H1 (cell line): ENCODE measurements at regions not wholly inside any gene's neighbourhood (a gene's known extent, or its start where the extent isn't known, plus 50 kb on each side); places are given as distances from the start of the nearest gene placed in this dataset.

ENCODE experiments used
- CTCF ChIA-PET: fragments of 300-600 bp; sonication (Branson Sonifier 250); formaldehyde crosslinking; loops from one replicate; lab custom pipeline; 2021; ENCODE audit not compliant: partially characterized antibody; lab: Charles Lee
- POLR2A ChIA-PET: fragments of 300-600 bp; sonication (Branson Sonifier 250); formaldehyde crosslinking; loops from one replicate; lab custom pipeline; 2021; ENCODE audit warnings: inconsistent platforms; ENCODE audit not compliant: partially characterized antibody; lab: Charles Lee
- DNase-seq, 2 experiments: peaks; one replicate each; pipeline versions ENCODE4 v3.0.0 to v3.0.0-alpha.2; 2010 to 2022; ENCODE audit warnings: low spot score in 2 of 2, low read depth in 1 of 2, mixed read lengths in 1 of 2
- FAIRE-seq: peaks from 2 replicates; lab custom pipeline; 2011; peaks lifted over from hg19 to GRCh38; lab: Jason Lieb, UNC
- H2AFZ ChIP-seq: 2 replicates; pipeline ENCODE4 v1.8.1; 2012; ENCODE audit warnings: low read length, inconsistent platforms
- H2AK5ac ChIP-seq: 2 replicates; pipeline ENCODE4 v1.6.1; 2013; ENCODE audit warnings: low read depth, low read length
- H2BK120ac ChIP-seq: replicated peaks from 2 replicates; pipeline ENCODE3; 2013; ENCODE audit warnings: low read depth, low read length, inconsistent platforms
- H2BK12ac ChIP-seq: 2 replicates; pipeline ENCODE4 v1.6.1; 2013; ENCODE audit warnings: low read depth, low read length
- H2BK15ac ChIP-seq: 2 replicates; pipeline ENCODE4 v1.6.1; 2013; ENCODE audit warnings: low read length
- H2BK20ac ChIP-seq: 2 replicates; pipeline ENCODE4 v1.6.1; 2013; ENCODE audit warnings: low read length
- H2BK5ac ChIP-seq: 2 replicates; pipeline ENCODE4 v1.6.1; 2013; ENCODE audit warnings: low read depth, low read length
- H3K14ac ChIP-seq: 2 replicates; pipeline ENCODE4 v1.6.1; 2013; ENCODE audit warnings: inconsistent platforms; ENCODE audit not compliant: insufficient read length
- H3K18ac ChIP-seq: 2 replicates; pipeline ENCODE4 v1.6.1; 2013; ENCODE audit warnings: low read length; ENCODE audit errors: extremely low read depth
- H3K23ac ChIP-seq: 2 replicates; pipeline ENCODE4 v1.6.1; 2013; ENCODE audit warnings: inconsistent platforms; ENCODE audit not compliant: insufficient read length
- H3K23me2 ChIP-seq: 2 replicates; pipeline ENCODE4 v1.6.1; 2013; ENCODE audit warnings: low read depth, low read length
- H3K27ac ChIP-seq: 2 replicates; pipeline ENCODE4 v1.6.1; 2011; ENCODE audit warnings: low read depth, low read length, inconsistent platforms
- H3K27me3 ChIP-seq, 4 experiments: replicated peaks in 1 of 4; 1 replicate in 1 of 4; 2 replicates in 3 of 4; pipeline versions ENCODE4 v1.6.1 to v1.8.1; 2011 to 2013; ENCODE audit warnings: low read length in 3 of 4, mild to moderate bottlenecking in 3 of 4, inconsistent platforms in 2 of 4, mixed read lengths in 2 of 4, moderate library complexity in 1 of 4; ENCODE audit not compliant: control insufficient read depth in 3 of 4, insufficient read depth in 3 of 4; ENCODE audit errors: extremely low read depth in 1 of 4
- H3K36me3 ChIP-seq, 4 experiments: 2 replicates each; pipeline versions ENCODE4 v1.6.1 to v1.8.1; 2011 to 2013; ENCODE audit warnings: mild to moderate bottlenecking in 4 of 4, low read length in 3 of 4, moderate library complexity in 2 of 4, control low read depth in 1 of 4, inconsistent platforms in 1 of 4; ENCODE audit not compliant: insufficient read depth in 4 of 4, control insufficient read depth in 2 of 4
- H3K4ac ChIP-seq: replicated peaks from 2 replicates; pipeline ENCODE3; 2013; ENCODE audit warnings: low read length, low read depth, mixed read lengths, inconsistent platforms; ENCODE audit not compliant: insufficient read length
- H3K4me1 ChIP-seq, 4 experiments: replicated peaks in 1 of 4; 1 replicate in 1 of 4; 2 replicates in 3 of 4; pipeline versions ENCODE4 v1.6.1 to v1.8.1; 2011 to 2013; ENCODE audit warnings: low read length in 3 of 4, inconsistent platforms in 2 of 4, mixed read lengths in 1 of 4; ENCODE audit not compliant: insufficient read depth in 4 of 4, control insufficient read depth in 3 of 4
- H3K4me2 ChIP-seq, 2 experiments: 2 replicates each; pipeline versions ENCODE4 v1.6.1 to v1.8.1; 2011 to 2013; ENCODE audit warnings: low read depth in 2 of 2, low read length in 2 of 2, control low read depth in 1 of 2, inconsistent platforms in 1 of 2, mild to moderate bottlenecking in 1 of 2; ENCODE audit not compliant: insufficient read depth in 1 of 2
- H3K4me3 ChIP-seq, 4 experiments: fragments of 200-600, 300-600 bp in 1 of 4; sonication (generic), shearing (Covaris generic), sonication (Bioruptor Twin) in 1 of 4; 2 replicates each; pipeline versions ENCODE4 v1.5.1 to v1.8.1; 2011 to 2016; ENCODE audit warnings: low read length in 4 of 4, low read depth in 3 of 4, control low read depth in 2 of 4, inconsistent platforms in 2 of 4, mild to moderate bottlenecking in 2 of 4, mixed read lengths in 1 of 4, moderate library complexity in 1 of 4; ENCODE audit not compliant: insufficient read depth in 2 of 4; ENCODE audit errors: extremely low read depth in 1 of 4
- H3K56ac ChIP-seq: replicated peaks from 2 replicates; pipeline ENCODE3; 2013; ENCODE audit warnings: low read depth, mild to moderate bottlenecking, mixed read lengths, low read length, inconsistent platforms; ENCODE audit not compliant: insufficient read length
- H3K79me1 ChIP-seq: 2 replicates; pipeline ENCODE4 v1.6.1; 2013; ENCODE audit warnings: low read depth, low read length, control low read depth
- H3K79me2 ChIP-seq, 2 experiments: 2 replicates each; pipeline versions ENCODE4 v1.6.1 to v1.8.1; 2012 to 2013; ENCODE audit warnings: low read length in 2 of 2, mild to moderate bottlenecking in 2 of 2, inconsistent platforms in 1 of 2; ENCODE audit not compliant: insufficient read depth in 2 of 2, control insufficient read depth in 1 of 2
- H3K9ac ChIP-seq, 4 experiments: replicated peaks in 1 of 4; 1 replicate in 1 of 4; 2 replicates in 3 of 4; pipeline versions ENCODE4 v1.6.1 to v1.8.1; 2011 to 2013; ENCODE audit warnings: low read depth in 3 of 4, low read length in 3 of 4, control low read depth in 2 of 4, mild to moderate bottlenecking in 2 of 4, moderate library complexity in 2 of 4, inconsistent platforms in 1 of 4; ENCODE audit errors: extremely low read depth in 1 of 4
- H3K9me3 ChIP-seq, 2 experiments: 2 replicates each; pipeline versions ENCODE4 v1.6.1 to v1.8.1; 2012 to 2013; ENCODE audit warnings: mild to moderate bottlenecking in 2 of 2, moderate library complexity in 2 of 2, control low read depth in 1 of 2, inconsistent platforms in 1 of 2, low read depth in 1 of 2, low read length in 1 of 2, mixed read lengths in 1 of 2; ENCODE audit not compliant: insufficient read depth in 2 of 2
- H4K20me1 ChIP-seq, 2 experiments: replicated peaks in 1 of 2; 2 replicates each; pipeline versions ENCODE3 to v1.8.1; 2011 to 2013; ENCODE audit warnings: inconsistent platforms in 2 of 2, low read length in 2 of 2, mild to moderate bottlenecking in 1 of 2; ENCODE audit not compliant: insufficient read depth in 2 of 2, control insufficient read depth in 1 of 2
- H4K5ac ChIP-seq: 2 replicates; pipeline ENCODE4 v1.6.1; 2013; ENCODE audit warnings: low read length, low read depth, mixed read lengths, inconsistent platforms; ENCODE audit not compliant: insufficient read length
- H4K8ac ChIP-seq: 2 replicates; pipeline ENCODE4 v1.8.0; 2013; ENCODE audit warnings: mild to moderate bottlenecking, moderate library complexity, low read length, inconsistent platforms; ENCODE audit not compliant: insufficient read depth; ENCODE audit errors: extremely low read depth
- H4K91ac ChIP-seq: replicated peaks from 2 replicates; pipeline ENCODE3; 2013; ENCODE audit warnings: low read length, mixed read lengths, inconsistent platforms; ENCODE audit not compliant: insufficient read length
- ASH2L ChIP-seq: fragments of 200-600, 300-600 bp; sonication (generic); IDR thresholded peaks from one replicate; pipeline ENCODE4 v1.7.1; 2017; ENCODE audit warnings: low read length
- CHD2 ChIP-seq: IDR thresholded peaks from 2 replicates; pipeline ENCODE4 v1.6.1; 2012; ENCODE audit warnings: low read length, improper control_type of control experiment
- HDAC6 ChIP-seq: IDR thresholded peaks from one replicate; pipeline ENCODE4 v1.7.1; 2012; ENCODE audit warnings: low read depth, mild to moderate bottlenecking, inconsistent platforms, low read length, moderate library complexity
- POU5F1 ChIP-seq: IDR thresholded peaks from 2 replicates; pipeline ENCODE4 v1.6.1; 2011; ENCODE audit warnings: low read depth, mild to moderate bottlenecking, low read length, moderate library complexity
- SUZ12 ChIP-seq: fragments of 200-600 bp; sonication (generic); IDR thresholded peaks from 2 replicates; pipeline ENCODE4 v1.6.1; 2012; ENCODE audit warnings: mild to moderate bottlenecking, inconsistent platforms, low read length, moderate library complexity, mixed read lengths
- YY1 ChIP-seq: IDR thresholded peaks from 2 replicates; pipeline ENCODE4 v1.6.1; 2011; ENCODE audit warnings: low read depth, mild to moderate bottlenecking, low read length
- WGBS, 2 experiments: shearing (Covaris generic) in 1 of 2; methylation state at CpG; one replicate each; pipeline versions ENCODE4 v1.1.6 to v1.1.7; 2013 to 2015; ENCODE audit warnings: low lambda C conversion rate in 2 of 2, mixed read lengths in 2 of 2, inconsistent platforms in 1 of 2, low coverage in 1 of 2, missing lambda C conversion rate in 1 of 2; ENCODE audit not compliant: insufficient replicate concordance in 2 of 2, insufficient coverage in 1 of 2, insufficient read length in 1 of 2; ENCODE audit errors: extremely low coverage in 1 of 2, missing lambda C conversion rate in 1 of 2; 5-methylcytosine and 5-hydroxymethylcytosine counted together
- TF ChIP-seq, protein P1 (sequence below): IDR thresholded peaks from 2 replicates; pipeline ENCODE4 v1.6.1; 2011; ENCODE audit warnings: low read length, improper control_type of control experiment

DNA sequence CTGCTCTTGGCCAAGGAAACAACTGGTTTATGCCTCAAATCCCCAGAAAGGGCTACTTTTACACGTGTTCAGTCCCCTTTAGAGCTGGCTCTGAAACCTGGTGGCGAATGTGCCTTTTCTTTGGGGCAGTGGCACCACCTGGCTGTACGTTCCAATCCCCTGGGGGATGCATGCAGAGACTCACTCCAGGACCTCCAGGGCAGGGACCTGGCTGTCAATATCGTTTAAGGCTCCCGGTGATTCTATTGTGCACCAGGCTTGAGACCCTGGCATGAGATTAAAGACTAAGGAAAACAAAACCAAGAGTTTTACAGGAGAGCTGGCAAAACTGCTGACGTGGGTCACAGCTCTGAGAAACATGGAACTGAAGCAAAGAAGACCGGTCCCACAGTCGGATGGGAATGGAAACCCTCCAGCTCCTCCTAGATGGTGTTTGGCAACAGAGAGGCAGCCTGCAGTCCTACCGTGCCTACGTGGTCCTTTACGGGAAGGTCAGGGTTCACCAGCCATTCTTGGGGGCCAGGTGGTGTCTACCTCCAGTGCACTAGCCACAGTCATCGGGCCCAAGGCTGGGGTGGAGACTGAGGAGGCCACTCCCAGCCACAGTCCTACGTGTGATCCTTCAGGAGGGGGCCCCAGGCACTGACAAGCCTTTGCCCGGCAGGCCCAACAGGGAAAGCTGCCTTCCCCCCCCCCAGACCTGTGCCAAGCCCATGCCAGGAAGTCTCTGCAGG is 203.3 kb upstream of the CST7 start:
- H3K27ac ChIP-seq: no peak overlapping the region
- H4K5ac ChIP-seq: peak overlapping the region; percentile 1

More for the DNA sequence above, 203.3 kb upstream of the CST7 start:
- Histone ChIP-seq H3K4me1 (peaks cover 0 to 21% (median 5%) of the 10 kb centered on the region in 4 experiments; a peak in 3 of 7 replicates), H2AK5ac (no peak overlapping the region), H3K36me3 (no peaks in the 10 kb centered on the region), H3K27me3 (no peaks in the 10 kb centered on the region; a peak in 1 of 7 replicates), H2AFZ (no peak overlapping the region; the same call in 1 of the 2 replicates), H2BK120ac (no peak overlapping the region), H3K56ac (no peak overlapping the region), H2BK12ac (peak overlapping the region; percentile 81; the same call in 1 of the 2 replicates), H2BK20ac (no peak overlapping the region), H3K23ac (no peak overlapping the region), H3K79me1 (no peaks in the 10 kb centered on the region), H4K8ac (no peak overlapping the region), H3K4ac (no peak overlapping the region), H3K4me2 (no peak overlapping the region), H3K79me2 (no peaks in the 10 kb centered on the region), H4K20me1 (no peaks in the 10 kb centered on the region), H3K14ac (no peak overlapping the region), H2BK5ac (0 out of 2 replicates have a peak overlapping the region, but pooled peaks have one; percentile 48), H3K4me3 (no peak overlapping the region), H4K91ac (peak overlapping the region; percentile 70), H3K9me3 (no peaks in the 10 kb centered on the region), H2BK15ac (no peak overlapping the region), H3K23me2 (no peaks in the 10 kb centered on the region), H3K9ac (no peak overlapping the region), H3K18ac (peak overlapping the region; percentile 32; the same call in 1 of the 2 replicates)
- TF ChIP-seq, protein P1, sequence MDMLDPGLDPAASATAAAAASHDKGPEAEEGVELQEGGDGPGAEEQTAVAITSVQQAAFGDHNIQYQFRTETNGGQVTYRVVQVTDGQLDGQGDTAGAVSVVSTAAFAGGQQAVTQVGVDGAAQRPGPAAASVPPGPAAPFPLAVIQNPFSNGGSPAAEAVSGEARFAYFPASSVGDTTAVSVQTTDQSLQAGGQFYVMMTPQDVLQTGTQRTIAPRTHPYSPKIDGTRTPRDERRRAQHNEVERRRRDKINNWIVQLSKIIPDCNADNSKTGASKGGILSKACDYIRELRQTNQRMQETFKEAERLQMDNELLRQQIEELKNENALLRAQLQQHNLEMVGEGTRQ: no peak
- TF ChIP-seq CHD2: no peak
- TF ChIP-seq HDAC6: no peak
- no peak for TF ChIP-seq ASH2L
- no peak for TF ChIP-seq YY1
- no peak for TF ChIP-seq SUZ12
- no peak for TF ChIP-seq POU5F1
- DNase-seq (no peak), FAIRE-seq (no peak)
- WGBS, 2 experiments: 92% methylated on average over 14 of the region's 14 CpGs; no CpG with 5 or more reads in 1 of the 2 experiments
- POLR2A ChIA-PET: no interaction called here
- CTCF ChIA-PET: interaction anchor here (0.9 to 1.5 kb wide), 2 partner anchors 8 to 37 kb away, joined by 3 to 4 read pairs; no protein-coding TSS in a partner anchor
